Adrenal gland (tissue), 9 donors: ENCODE measurements at regions not wholly inside any gene's neighbourhood (a gene's known extent, or its start where the extent isn't known, plus 50 kb on each side); places are given as distances from the start of the nearest gene placed in this dataset.

Source experiments
- DNase-seq, 7 donors: peaks; one replicate each; pipeline ENCODE4 v3.0.0-alpha.2; 2019 to 2020
- H3K27ac ChIP-seq, 5 donors: fragments of 200-600 bp; sonication (generic) in 4 of 5; 1 replicate in 3 of 5; 2 replicates in 2 of 5; pipeline versions ENCODE4 v1.5.1 to v1.8.0; 2016 to 2020; ENCODE audit warnings: mild to moderate bottlenecking in 1 of 5
- H3K27me3 ChIP-seq: fragments of 200-600 bp; 2 replicates; pipeline ENCODE4 v1.8.0; 2021
- H3K36me3 ChIP-seq, 2 donors: fragments of 200-600 bp; replicated peaks in 1 of 2; 1 replicate in 1 of 2; 2 replicates in 1 of 2; pipeline versions ENCODE4 v1.5.1 to v1.8.0; 2018 to 2022
- H3K4me1 ChIP-seq, 2 donors: fragments of 200-600 bp; replicated peaks in 1 of 2; 1 replicate in 1 of 2; 2 replicates in 1 of 2; pipeline versions ENCODE4 v1.5.1 to v1.8.0; 2018 to 2021
- H3K4me3 ChIP-seq, 4 donors: fragments of 200-600 bp; sonication (generic) in 3 of 4; one replicate each; pipeline ENCODE4 v1.5.1; 2016 to 2018
- H3K9me3 ChIP-seq, 3 donors: fragments of 200-600 bp; sonication (generic) in 1 of 3; replicated peaks in 1 of 3; 1 replicate in 2 of 3; 2 replicates in 1 of 3; pipeline versions ENCODE4 v1.5.1 to v1.8.0; 2016 to 2021
- CTCF ChIP-seq, 6 experiments: fragments of 450-650 bp in 4 of 6; fragments of 200-600 bp in 2 of 6; sonication (generic) in 1 of 6; IDR thresholded peaks; 1 replicate in 5 of 6; 2 replicates in 1 of 6; pipeline versions ENCODE4 v1.5.1 to v1.8.0; 2016 to 2021; ENCODE audit warnings: antibody characterized with exemption in 6 of 6, mild to moderate bottlenecking in 2 of 6, moderate library complexity in 1 of 6
- POLR2A ChIP-seq, 2 donors: fragments of 450-650 bp; IDR thresholded peaks; one replicate each; pipeline ENCODE4 v1.6.1; 2017; ENCODE audit warnings: antibody characterized with exemption in 2 of 2, mild to moderate bottlenecking in 2 of 2, moderate library complexity in 1 of 2
- WGBS, 4 donors: extraction: QIAGEN DNeasy Blood & Tissue Kit in 2 of 4; methylation state at CpG; one replicate each; pipeline versions ENCODE4 v1.1.5 to v1.1.7; 2013 to 2017; 5-methylcytosine and 5-hydroxymethylcytosine counted together
- intact Hi-C, 2 donors: fragments of 100-400 bp; cut with DNase I; formaldehyde crosslinking; loops; one replicate each; pipeline versions ENCODE4 v1.14.1 to v1.15.0; 2022 to 2023
- donor health status: healthy with polysubstance abuse.
- donor health status: Bipolar disorder and iron deficiency.
- donor health status: DM: yes; HTN: yes; CAD: no.
- donor health status: DM: no; HTN: no; CAD: no.
- donor health status: DM: no; HTN: no; CAD: no.

DNA sequence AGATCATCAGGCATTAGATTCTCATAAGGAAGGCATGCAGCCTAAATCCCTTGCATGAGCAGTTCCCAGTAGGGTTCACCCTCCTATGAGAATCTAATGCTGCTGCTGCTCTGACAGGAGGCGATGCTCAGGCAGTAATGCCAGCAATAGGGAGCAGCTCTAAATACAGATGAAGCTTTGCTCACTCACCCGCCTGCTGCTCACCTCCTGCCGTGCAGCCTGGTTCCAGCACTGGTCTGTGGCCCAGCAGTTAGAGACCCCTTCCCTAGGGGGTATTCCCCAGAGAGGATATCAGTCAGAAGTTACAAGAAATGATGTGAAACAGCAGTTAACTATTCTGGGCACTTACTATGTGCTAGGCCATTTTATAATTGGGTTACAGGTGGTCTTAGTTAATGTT is 226.0 kb downstream of the KCNJ3 start:
- 62 to 92% (median 85%) methylated on average over 2 to 3 of the region's 3 CpGs for WGBS, 4 donors
- H3K27ac ChIP-seq: no peak overlapping the region
- no peaks in the 10 kb centered on the region for H3K27me3 ChIP-seq
- H3K4me3 ChIP-seq: no peak overlapping the region
- intact Hi-C loops: no loop called here
- TF ChIP-seq CTCF (IDR thresholded peaks at IDR 0.05) (no peak), POLR2A (IDR thresholded peaks at IDR 0.05) (no peak)
- no peak for DNase-seq
- H3K9me3 ChIP-seq: no peaks in the 10 kb centered on the region
- no peaks in the 10 kb centered on the region for H3K4me1 ChIP-seq
- no peaks in the 10 kb centered on the region for H3K36me3 ChIP-seq

DNA sequence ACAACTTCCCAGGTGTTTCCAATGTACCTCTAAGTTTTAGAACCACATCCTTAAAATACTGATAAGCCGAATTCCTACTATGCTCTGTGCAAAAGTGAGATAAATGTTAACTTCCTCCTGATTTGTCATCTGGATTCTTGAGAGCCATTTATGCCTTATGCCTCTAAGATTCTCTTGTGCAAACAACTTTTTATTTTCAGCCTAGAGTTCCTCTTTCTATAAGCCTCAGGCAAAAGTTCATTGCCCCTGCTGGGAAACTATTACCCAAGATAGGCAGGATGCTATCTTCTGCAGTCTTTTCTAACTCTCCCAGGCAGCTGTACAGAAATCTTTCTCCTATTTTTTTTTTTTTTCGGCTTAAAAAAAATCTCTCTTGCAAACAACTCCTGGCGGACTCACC is 216.1 kb downstream of the KCNJ3 start:
- Histone ChIP-seq H3K4me3 (no peak overlapping the region), H3K36me3 (no peaks in the 10 kb centered on the region), H3K27me3 (no peaks in the 10 kb centered on the region), H3K27ac (no peak overlapping the region), H3K9me3 (no peaks in the 10 kb centered on the region), H3K4me1 (no peaks in the 10 kb centered on the region)
- intact Hi-C loops: no loop called here
- WGBS, 4 donors: 48 to 62% (median 58%) methylated on average over 3 of the region's 3 CpGs
- TF ChIP-seq CTCF (IDR thresholded peaks at IDR 0.05) (no peak), POLR2A (IDR thresholded peaks at IDR 0.05) (no peak)
- DNase-seq: no peak

- Histone ChIP-seq H3K4me1 (no peaks in the 10 kb centered on the region), H3K9me3 (no peaks in the 10 kb centered on the region), H3K27ac (no peak overlapping the region), H3K4me3 (no peak overlapping the region), H3K27me3 (no peaks in the 10 kb centered on the region), H3K36me3 (no peaks in the 10 kb centered on the region)
- intact Hi-C loops: no loop called here
- 64 to 80% (median 76%) methylated on average over 6 of the region's 6 CpGs for WGBS, 4 donors
- TF ChIP-seq POLR2A (IDR thresholded peaks at IDR 0.05) (no peak), CTCF (IDR thresholded peaks at IDR 0.05) (no peak)
- no peak for DNase-seq
These were observed 213.7 kb downstream of the KCNJ3 start for GRCh38 chr2:154912215-154912614.

DNA sequence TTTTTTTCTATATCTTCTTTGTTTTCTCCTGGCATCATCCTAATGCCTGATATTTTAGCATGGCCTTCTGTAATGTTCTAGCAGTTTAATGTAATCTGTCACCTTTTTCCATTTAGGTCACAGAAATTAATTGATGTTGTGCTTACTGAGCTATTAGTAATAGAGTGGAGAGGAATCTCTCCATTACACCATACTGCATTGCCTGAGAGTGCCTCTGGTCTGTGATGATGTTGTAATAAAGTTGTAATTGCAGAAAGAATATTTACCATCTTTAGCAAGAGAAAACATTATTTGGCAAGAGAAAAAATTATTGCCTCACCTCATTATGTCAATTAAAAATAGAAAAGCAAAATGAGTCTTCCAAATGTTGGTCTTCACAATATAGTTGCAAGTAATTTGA is 213.2 kb downstream of the KCNJ3 start:
- DNase-seq: no peak
- Histone ChIP-seq H3K4me3 (no peak overlapping the region), H3K27ac (no peak overlapping the region), H3K36me3 (no peaks in the 10 kb centered on the region), H3K9me3 (no peaks in the 10 kb centered on the region), H3K27me3 (no peaks in the 10 kb centered on the region), H3K4me1 (no peaks in the 10 kb centered on the region)
- TF ChIP-seq POLR2A (IDR thresholded peaks at IDR 0.05) (no peak), CTCF (IDR thresholded peaks at IDR 0.05) (no peak)
- intact Hi-C loops: no loop called here
